ENCODE measurements at regions not wholly inside any gene's neighbourhood (a gene's known extent, or its start where the extent isn't known, plus 50 kb on each side); places are given as distances from the start of the nearest gene placed in this dataset.

GRCh38 chr21:31456201-31456600, 112.1 kb upstream of the TIAM1 start:
- no peak for DNase-seq (ENCODE audit: low read depth)
- H3K4me3 ChIP-seq (ENCODE audit: low read depth, low read length) = no peak overlapping the region
- TF ChIP-seq, protein P1, sequence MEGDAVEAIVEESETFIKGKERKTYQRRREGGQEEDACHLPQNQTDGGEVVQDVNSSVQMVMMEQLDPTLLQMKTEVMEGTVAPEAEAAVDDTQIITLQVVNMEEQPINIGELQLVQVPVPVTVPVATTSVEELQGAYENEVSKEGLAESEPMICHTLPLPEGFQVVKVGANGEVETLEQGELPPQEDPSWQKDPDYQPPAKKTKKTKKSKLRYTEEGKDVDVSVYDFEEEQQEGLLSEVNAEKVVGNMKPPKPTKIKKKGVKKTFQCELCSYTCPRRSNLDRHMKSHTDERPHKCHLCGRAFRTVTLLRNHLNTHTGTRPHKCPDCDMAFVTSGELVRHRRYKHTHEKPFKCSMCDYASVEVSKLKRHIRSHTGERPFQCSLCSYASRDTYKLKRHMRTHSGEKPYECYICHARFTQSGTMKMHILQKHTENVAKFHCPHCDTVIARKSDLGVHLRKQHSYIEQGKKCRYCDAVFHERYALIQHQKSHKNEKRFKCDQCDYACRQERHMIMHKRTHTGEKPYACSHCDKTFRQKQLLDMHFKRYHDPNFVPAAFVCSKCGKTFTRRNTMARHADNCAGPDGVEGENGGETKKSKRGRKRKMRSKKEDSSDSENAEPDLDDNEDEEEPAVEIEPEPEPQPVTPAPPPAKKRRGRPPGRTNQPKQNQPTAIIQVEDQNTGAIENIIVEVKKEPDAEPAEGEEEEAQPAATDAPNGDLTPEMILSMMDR (IDR thresholded peaks at IDR 0.05; ENCODE audit: control insufficient read depth, extremely low read depth, insufficient read depth) = no peak

DNA sequence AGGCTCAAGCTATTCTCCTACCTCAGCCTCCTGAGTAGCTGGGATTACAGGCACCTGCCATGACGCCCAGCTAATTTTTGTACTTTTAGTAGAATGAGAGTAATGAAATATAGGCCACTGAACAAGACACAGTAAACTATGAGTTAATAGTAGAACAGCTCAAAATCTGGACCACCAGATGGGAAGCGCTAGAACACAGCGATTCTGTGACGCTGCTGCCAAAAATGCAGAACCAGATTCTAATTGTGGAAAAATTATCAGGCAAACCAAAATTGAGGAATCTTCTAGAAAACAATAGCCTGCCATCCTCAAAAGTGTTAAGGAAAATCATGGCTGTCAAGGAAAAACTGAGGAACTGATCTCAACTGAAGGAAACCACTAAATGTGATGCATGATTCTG, 111.4 kb upstream of the TIAM1 start:
- no peak overlapping the region for H3K4me3 ChIP-seq (ENCODE audit: low read depth, low read length)
- TF ChIP-seq, protein P1 (IDR thresholded peaks at IDR 0.05; ENCODE audit: control insufficient read depth, extremely low read depth, insufficient read depth) = no peak
- DNase-seq (ENCODE audit: low read depth) = no peak

DNA sequence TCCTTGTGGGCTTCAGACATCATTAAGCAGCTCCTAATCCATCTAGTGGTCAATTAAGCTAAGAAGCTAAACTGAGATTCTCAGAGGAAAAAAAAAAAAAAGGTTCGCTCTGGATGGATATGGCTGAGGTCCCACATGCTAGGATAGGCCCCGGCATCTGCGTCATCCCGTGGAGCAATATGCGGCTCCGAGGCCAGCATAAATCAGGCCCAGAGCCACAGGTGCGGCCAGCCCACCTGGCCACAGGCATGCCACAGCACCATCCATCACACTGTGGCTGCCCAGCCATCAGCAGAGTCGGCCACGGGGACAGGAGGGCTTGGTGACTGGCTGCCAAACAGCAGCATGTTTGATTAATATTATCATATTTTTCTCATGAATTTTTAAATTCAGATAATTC, 106.9 kb upstream of the TIAM1 start:
- no peak for DNase-seq (ENCODE audit: low read depth)
- TF ChIP-seq, protein P1 (IDR thresholded peaks at IDR 0.05; ENCODE audit: control insufficient read depth, extremely low read depth, insufficient read depth) = no peak
- H3K4me3 ChIP-seq (ENCODE audit: low read depth, low read length) = no peak overlapping the region

DNA sequence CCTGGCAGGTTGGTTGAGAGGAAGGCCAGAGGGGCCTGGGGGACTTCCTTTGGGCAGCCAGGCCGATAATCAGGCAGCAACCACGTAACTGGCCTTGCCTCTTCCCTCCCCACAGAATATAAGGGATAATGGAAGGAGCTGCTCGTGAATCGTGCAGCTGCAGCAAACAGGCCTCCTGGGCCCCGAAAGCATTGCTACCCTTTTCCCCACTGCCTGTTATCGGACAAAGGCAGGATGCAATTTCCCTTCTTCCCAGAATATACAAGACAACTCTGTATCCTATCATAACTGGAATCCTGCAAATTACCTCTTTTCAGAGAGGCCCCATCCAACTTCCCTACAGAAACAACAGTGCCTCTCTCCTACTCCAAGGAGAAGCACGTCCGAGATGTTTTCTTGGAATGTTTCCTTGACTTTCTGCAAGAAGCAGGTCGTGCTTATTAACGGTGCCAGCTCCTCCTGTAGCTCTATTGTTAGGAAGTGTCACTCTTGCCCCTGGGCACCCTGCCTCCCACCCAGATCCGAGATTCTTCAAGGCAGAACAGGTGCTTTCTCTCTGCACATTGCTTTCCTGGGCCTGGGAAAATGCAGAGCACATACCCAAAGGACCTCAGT, 106.0 kb upstream of the TIAM1 start:
- DNase-seq (ENCODE audit: low read depth) = no peak
- H3K4me3 ChIP-seq (ENCODE audit: low read depth, low read length) = no peak overlapping the region
- TF ChIP-seq, protein P1 (IDR thresholded peaks at IDR 0.05; ENCODE audit: control insufficient read depth, extremely low read depth, insufficient read depth) = no peak

DNA sequence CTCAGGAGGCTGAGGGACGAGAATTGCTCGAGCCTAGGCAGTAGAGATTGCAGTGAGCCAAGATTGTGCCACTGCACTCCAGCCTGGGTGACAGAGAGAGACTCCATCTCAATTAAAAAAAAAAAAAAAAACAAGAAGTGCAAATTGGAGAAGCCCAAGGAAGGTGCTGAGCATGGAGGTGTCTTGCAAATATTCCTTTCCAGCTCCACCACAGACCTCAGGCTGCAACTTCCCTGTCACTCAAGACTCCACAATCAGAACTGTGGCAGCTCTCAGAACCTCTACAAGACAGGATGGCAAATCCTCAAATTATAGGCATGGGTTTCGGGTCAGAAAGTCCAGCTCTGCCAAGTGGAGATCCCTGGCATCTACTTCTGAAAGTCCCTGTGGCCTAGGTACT, 104.4 kb upstream of the TIAM1 start:
- DNase-seq (ENCODE audit: low read depth) = no peak
- TF ChIP-seq, protein P1 (IDR thresholded peaks at IDR 0.05; ENCODE audit: control insufficient read depth, extremely low read depth, insufficient read depth) = no peak

DNA sequence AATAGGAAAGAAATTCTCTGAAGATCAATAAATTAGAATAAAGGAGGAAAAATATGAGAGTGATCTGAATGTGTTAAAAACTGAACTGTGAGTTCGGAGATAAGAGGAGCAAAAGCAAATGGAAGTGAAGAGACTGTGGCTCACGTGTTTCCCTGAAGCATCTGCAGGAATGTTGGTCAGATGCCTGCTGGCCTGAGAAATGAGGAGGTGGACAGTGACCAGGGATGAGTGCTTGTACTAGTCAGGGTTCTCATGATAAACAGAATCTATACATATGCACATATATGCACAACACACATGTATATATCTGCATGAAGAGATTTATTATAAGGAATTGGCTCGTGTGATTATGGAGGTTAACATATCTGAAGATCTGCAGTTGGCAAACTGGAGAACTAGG, 103.4 kb upstream of the TIAM1 start:
- no peak overlapping the region for H3K4me3 ChIP-seq (ENCODE audit: low read depth, low read length)
- DNase-seq (ENCODE audit: low read depth) = no peak
- TF ChIP-seq, protein P1 (IDR thresholded peaks at IDR 0.05; ENCODE audit: control insufficient read depth, extremely low read depth, insufficient read depth) = no peak

More for the DNA sequence above, 104.4 kb upstream of the TIAM1 start:
- no peak overlapping the region for H3K4me3 ChIP-seq (ENCODE audit: low read depth, low read length)

DNA sequence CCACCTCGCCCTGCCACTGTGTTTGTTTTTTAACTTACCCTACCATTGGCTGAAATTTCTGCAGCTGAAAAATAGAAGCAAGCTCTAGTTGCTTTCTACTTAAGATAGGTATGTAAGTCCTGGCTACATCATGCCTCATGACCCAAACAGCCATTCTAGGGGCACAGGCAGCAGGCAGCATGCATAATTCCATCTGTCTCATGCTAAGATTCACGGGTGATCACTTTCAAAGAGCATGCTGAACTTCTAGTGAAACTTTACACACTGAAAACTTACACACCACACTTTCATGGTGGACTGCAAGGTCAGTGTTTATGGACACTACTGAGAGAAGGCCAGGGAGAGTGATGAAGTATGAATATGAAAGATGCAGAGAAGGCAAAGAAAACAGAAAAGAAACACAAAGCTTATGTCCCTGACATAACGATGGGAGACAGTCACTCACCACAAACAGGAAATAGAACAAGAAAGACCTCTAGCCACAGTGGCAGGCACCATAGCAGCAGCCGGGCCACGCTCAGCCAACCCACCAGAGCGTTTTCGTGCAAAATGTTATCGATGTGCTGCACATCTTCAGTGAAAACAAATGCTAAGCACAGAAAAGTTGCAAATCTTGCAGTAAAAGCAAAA, 102.3 kb upstream of the TIAM1 start:
- H3K4me3 ChIP-seq (ENCODE audit: low read depth, low read length) = no peak overlapping the region
- DNase-seq (ENCODE audit: low read depth) = no peak
- TF ChIP-seq, protein P1 (IDR thresholded peaks at IDR 0.05; ENCODE audit: control insufficient read depth, extremely low read depth, insufficient read depth) = no peak

All from LNCaP clone FGC (cell line).